Stomach (tissue), 8 donors: ENCODE measurements at regions not wholly inside any gene's neighbourhood (a gene's known extent, or its start where the extent isn't known, plus 50 kb on each side); places are given as distances from the start of the nearest gene placed in this dataset.

ENCODE experiments used
- DNase-seq, 2 donors: peaks; one replicate each; pipeline versions ENCODE4 v3.0.0 to v3.0.0-alpha.2; 2013 to 2019
- H3K27ac ChIP-seq, 5 donors: fragments of 200-600 bp in 4 of 5; sonication (generic) in 4 of 5; one replicate each; pipeline ENCODE4 v1.5.1; 2013 to 2019; ENCODE audit warnings: mild to moderate bottlenecking in 1 of 5, moderate library complexity in 1 of 5
- H3K27me3 ChIP-seq, 3 donors: fragments of 200-600 bp; sonication (generic); one replicate each; pipeline ENCODE4 v1.5.1; 2017 to 2019; ENCODE audit warnings: mixed run types in 1 of 3
- H3K36me3 ChIP-seq, 4 donors: fragments of 200-600 bp; sonication (generic); 1 replicate in 3 of 4; 2 replicates in 1 of 4; pipeline ENCODE4 v1.5.1; 2016 to 2019
- H3K4me1 ChIP-seq, 4 donors: fragments of 200-600 bp; sonication (generic); one replicate each; pipeline ENCODE4 v1.5.1; 2016 to 2019
- H3K4me3 ChIP-seq, 4 donors: fragments of 200-600 bp; sonication (generic) in 3 of 4; one replicate each; pipeline ENCODE4 v1.5.1; 2016 to 2019; ENCODE audit warnings: mild to moderate bottlenecking in 1 of 4
- H3K9me3 ChIP-seq, 4 donors: fragments of 200-600 bp; sonication (generic); one replicate each; pipeline ENCODE4 v1.5.1; 2016 to 2019
- CTCF ChIP-seq, 7 experiments: fragments of 450-650 bp in 4 of 7; fragments of 200-600 bp in 3 of 7; sonication (generic) in 3 of 7; IDR thresholded peaks; one replicate each; pipeline ENCODE4 v1.5.1; 2016 to 2019; ENCODE audit warnings: antibody characterized with exemption in 7 of 7, control low read depth in 2 of 7, mild to moderate bottlenecking in 1 of 7
- EP300 ChIP-seq: sonication (generic); formaldehyde crosslinking; IDR thresholded peaks from one replicate; pipeline ENCODE4 v1.6.1; 2017; ENCODE audit warnings: antibody characterized with exemption
- POLR2A ChIP-seq, 4 donors: fragments of 450-650 bp; IDR thresholded peaks; one replicate each; pipeline ENCODE4 v1.6.1; 2016; ENCODE audit warnings: antibody characterized with exemption in 4 of 4, control low read depth in 2 of 4, mild to moderate bottlenecking in 1 of 4, moderate library complexity in 1 of 4
- POLR2AphosphoS5 ChIP-seq, 3 donors: sonication (generic); formaldehyde crosslinking; IDR thresholded peaks; one replicate each; pipeline ENCODE4 v1.6.1; 2016; ENCODE audit warnings: antibody characterized with exemption in 3 of 3
- WGBS, 5 donors: extraction: QIAGEN DNeasy Blood & Tissue Kit in 3 of 5; methylation state at CpG; one replicate each; pipeline versions ENCODE4 v1.1.5 to v1.1.7; 2013 to 2018; 5-methylcytosine and 5-hydroxymethylcytosine counted together
- intact Hi-C: fragments of 100-400 bp; cut with DNase I; formaldehyde crosslinking; loops from one replicate; pipeline ENCODE4 v1.15.1; 2023; ENCODE audit warnings: low total_unique reads
- donor health status: healthy with polysubstance abuse.
- donor health status: Bipolar disorder and iron deficiency.
- donor health status: healthy.

- H3K4me3 ChIP-seq = no peak overlapping the region
- H3K9me3 ChIP-seq = no peaks in the 10 kb centered on the region
- H3K27ac ChIP-seq = no peak overlapping the region
- H3K27me3 ChIP-seq = no peaks in the 10 kb centered on the region
- no peaks in the 10 kb centered on the region for H3K4me1 ChIP-seq
- no peak for DNase-seq
- TF ChIP-seq POLR2AphosphoS5 (IDR thresholded peaks at IDR 0.05) (no peak), CTCF (IDR thresholded peaks at IDR 0.05) (no peak), EP300 (no peak), POLR2A (IDR thresholded peaks at IDR 0.05) (no peak)
- no peaks in the 10 kb centered on the region for H3K36me3 ChIP-seq
- intact Hi-C loops = no loop called here
- WGBS, 5 donors = 69 to 78% (median 74%) methylated on average over 5 of the region's 5 CpGs
Observed at GRCh38 chr15:72923289-72923688, 129.0 kb upstream of the NEO1 start.

GRCh38 chr15:72920551-72920950 lies 131.7 kb upstream of the NEO1 start:
- Histone ChIP-seq H3K36me3 (no peaks in the 10 kb centered on the region), H3K9me3 (no peaks in the 10 kb centered on the region), H3K4me3 (no peak overlapping the region), H3K27me3 (no peaks in the 10 kb centered on the region), H3K27ac (no peak overlapping the region), H3K4me1 (no peaks in the 10 kb centered on the region)
- no peak for DNase-seq
- no peak for TF ChIP-seq POLR2A (IDR thresholded peaks at IDR 0.05)
- TF ChIP-seq POLR2AphosphoS5 (IDR thresholded peaks at IDR 0.05) = no peak
- TF ChIP-seq CTCF (IDR thresholded peaks at IDR 0.05) = no peak
- TF ChIP-seq EP300 = no peak
- intact Hi-C loops = no loop called here

- WGBS, 5 donors = 53 to 69% (median 61%) methylated on average over 5 of the region's 5 CpGs
- DNase-seq = no peak
- TF ChIP-seq EP300 (no peak), POLR2A (IDR thresholded peaks at IDR 0.05) (no peak), POLR2AphosphoS5 (IDR thresholded peaks at IDR 0.05) (no peak), CTCF (IDR thresholded peaks at IDR 0.05) (no peak)
- Histone ChIP-seq H3K36me3 (no peaks in the 10 kb centered on the region), H3K4me3 (no peak overlapping the region), H3K4me1 (no peaks in the 10 kb centered on the region), H3K27me3 (no peaks in the 10 kb centered on the region), H3K27ac (no peak overlapping the region), H3K9me3 (no peaks in the 10 kb centered on the region)
- intact Hi-C loops = no loop called here
Observed at GRCh38 chr15:72919936-72920465, 132.3 kb upstream of the NEO1 start.

- Histone ChIP-seq H3K4me3 (no peak overlapping the region), H3K4me1 (no peaks in the 10 kb centered on the region), H3K36me3 (no peaks in the 10 kb centered on the region), H3K27ac (no peak overlapping the region), H3K9me3 (no peaks in the 10 kb centered on the region), H3K27me3 (no peaks in the 10 kb centered on the region)
- TF ChIP-seq EP300 (no peak), POLR2A (IDR thresholded peaks at IDR 0.05) (no peak)
- no peak for DNase-seq
- WGBS, 5 donors = 68 to 90% (median 86%) methylated on average over 2 of the region's 2 CpGs
- intact Hi-C loops = no loop called here
Observed at GRCh38 chr15:72916897-72917296, 133.3 kb upstream of the ADPGK start.

GRCh38 chr15:72916378-72916777 lies 132.8 kb upstream of the ADPGK start:
- DNase-seq = no peak
- Histone ChIP-seq H3K4me3 (no peak overlapping the region), H3K27ac (no peak overlapping the region), H3K9me3 (no peaks in the 10 kb centered on the region), H3K4me1 (no peaks in the 10 kb centered on the region), H3K27me3 (no peaks in the 10 kb centered on the region), H3K36me3 (no peaks in the 10 kb centered on the region)
- intact Hi-C loops = no loop called here
- TF ChIP-seq CTCF (IDR thresholded peaks at IDR 0.05) (no peak), POLR2AphosphoS5 (IDR thresholded peaks at IDR 0.05) (no peak), POLR2A (IDR thresholded peaks at IDR 0.05) (no peak), EP300 (no peak)
- WGBS, 5 donors = 87 to 93% (median 92%) methylated on average over 2 of the region's 2 CpGs
